Keratinocyte (primary cell): ENCODE measurements at regions not wholly inside any gene's neighbourhood (a gene's known extent, or its start where the extent isn't known, plus 50 kb on each side); places are given as distances from the start of the nearest gene placed in this dataset.

ENCODE experiments used
- DNase-seq: peaks from one replicate; pipeline ENCODE4 v3.0.0-alpha.2; 2011; ENCODE audit warnings: low read depth, missing footprints, low spot score
- FAIRE-seq: peaks from 2 replicates; lab custom pipeline; 2011; peaks lifted over from hg19 to GRCh38; lab: Jason Lieb, UNC
- H2AFZ ChIP-seq: 2 replicates; pipeline ENCODE4 v1.6.0; 2012; ENCODE audit warnings: low read length, control low read depth, inconsistent platforms; ENCODE audit not compliant: control insufficient read depth
- H3K27ac ChIP-seq: 2 replicates; pipeline ENCODE4 v1.5.1; 2011; ENCODE audit warnings: low read length; ENCODE audit not compliant: control insufficient read depth, insufficient read depth
- H3K27me3 ChIP-seq: 3 replicates; pipeline ENCODE4 v1.6.0; 2011; ENCODE audit warnings: low read length; ENCODE audit not compliant: control insufficient read depth, insufficient read depth; ENCODE audit errors: extremely low read depth
- H3K36me3 ChIP-seq, 2 experiments: 2 replicates in 1 of 2; 3 replicates in 1 of 2; pipeline ENCODE4 v1.5.1; 2011; ENCODE audit warnings: low read length in 2 of 2, mild to moderate bottlenecking in 1 of 2; ENCODE audit not compliant: control insufficient read depth in 2 of 2, insufficient read depth in 2 of 2; ENCODE audit errors: extremely low read depth in 1 of 2
- H3K4me1 ChIP-seq: 3 replicates; pipeline ENCODE4 v1.5.1; 2011; ENCODE audit warnings: low read length; ENCODE audit not compliant: control insufficient read depth, insufficient read depth; ENCODE audit errors: extremely low read depth
- H3K4me2 ChIP-seq: 3 replicates; pipeline ENCODE4 v1.6.0; 2011; ENCODE audit warnings: low read depth, low read length; ENCODE audit not compliant: control insufficient read depth, insufficient read depth; ENCODE audit errors: extremely low read depth
- H3K4me3 ChIP-seq, 3 experiments: fragments of 200-600 bp in 1 of 3; sonication (generic) in 1 of 3; 2 replicates in 2 of 3; 3 replicates in 1 of 3; pipeline ENCODE4 v1.5.1; 2011 to 2016; ENCODE audit warnings: low read length in 3 of 3, mild to moderate bottlenecking in 3 of 3, control low read depth in 2 of 3, inconsistent platforms in 1 of 3, low read depth in 1 of 3, mixed read lengths in 1 of 3, mixed run types in 1 of 3, moderate library complexity in 1 of 3; ENCODE audit not compliant: control insufficient read depth in 2 of 3, insufficient read depth in 2 of 3; ENCODE audit errors: extremely low read depth in 1 of 3
- H3K79me2 ChIP-seq: 2 replicates; pipeline ENCODE4 v1.6.0; 2012; ENCODE audit warnings: low read length; ENCODE audit not compliant: control insufficient read depth, insufficient read depth
- H3K9ac ChIP-seq: 3 replicates; pipeline ENCODE4 v1.6.0; 2011; ENCODE audit warnings: low read length; ENCODE audit not compliant: control insufficient read depth, insufficient read depth; ENCODE audit errors: extremely low read depth
- H3K9me1 ChIP-seq: 3 replicates; pipeline ENCODE4 v1.6.0; 2011; ENCODE audit warnings: low read length; ENCODE audit not compliant: control insufficient read depth, insufficient read depth; ENCODE audit errors: extremely low read depth
- H3K9me3 ChIP-seq: 2 replicates; pipeline ENCODE4 v1.5.1; 2012; ENCODE audit warnings: low read depth, low read length; ENCODE audit not compliant: control insufficient read depth
- H4K20me1 ChIP-seq: 3 replicates; pipeline ENCODE4 v1.6.0; 2011; ENCODE audit warnings: low read length; ENCODE audit not compliant: control insufficient read depth, insufficient read depth; ENCODE audit errors: extremely low read depth
- EZH2 ChIP-seq: IDR thresholded peaks from one replicate; pipeline ENCODE4 v1.6.1; 2012; ENCODE audit warnings: inconsistent platforms, mild to moderate bottlenecking, low read length, moderate library complexity
- dilution Hi-C: fragments of 300-500 bp; cut with MboI; formaldehyde crosslinking; loops from one replicate; pipeline ENCODE4 v1.7.0; 2020; ENCODE audit warnings: low sequenced_read_pairs; ENCODE audit not compliant: extremely low pct_ligation_motif_present
- TF ChIP-seq, protein P1 (sequence below), 3 experiments: IDR thresholded peaks in 1 of 3; conservative IDR thresholded peaks in 1 of 3; optimal IDR thresholded peaks in 1 of 3; 2 replicates in 2 of 3; 3 replicates in 1 of 3; pipeline versions ENCODE3 to v1.5.1; 2011; ENCODE audit warnings: low read length in 3 of 3, mild to moderate bottlenecking in 3 of 3, moderate library complexity in 2 of 3, control low read depth in 1 of 3, inconsistent platforms in 1 of 3; ENCODE audit not compliant: insufficient read depth in 2 of 3; ENCODE audit errors: extremely low read depth in 1 of 3

- no peak for TF ChIP-seq EZH2
- Histone ChIP-seq H3K4me3 (no peak overlapping the region), H3K4me1 (no peaks in the 10 kb centered on the region), H3K36me3 (no peaks in the 10 kb centered on the region), H3K27ac (no peak overlapping the region), H3K79me2 (no peaks in the 10 kb centered on the region), H3K27me3 (no peaks in the 10 kb centered on the region), H4K20me1 (no peaks in the 10 kb centered on the region), H3K9me1 (no peaks in the 10 kb centered on the region), H2AFZ (no peak overlapping the region), H3K9ac (no peak overlapping the region), H3K9me3 (peaks cover 2% of the 10 kb centered on the region), H3K4me2 (no peak overlapping the region)
- DNase-seq (no peak), FAIRE-seq (no peak)
- dilution Hi-C loops = no loop called here
Measured at GRCh38 chr2:5132281-5132680, 559.9 kb upstream of the SOX11 start.

DNA sequence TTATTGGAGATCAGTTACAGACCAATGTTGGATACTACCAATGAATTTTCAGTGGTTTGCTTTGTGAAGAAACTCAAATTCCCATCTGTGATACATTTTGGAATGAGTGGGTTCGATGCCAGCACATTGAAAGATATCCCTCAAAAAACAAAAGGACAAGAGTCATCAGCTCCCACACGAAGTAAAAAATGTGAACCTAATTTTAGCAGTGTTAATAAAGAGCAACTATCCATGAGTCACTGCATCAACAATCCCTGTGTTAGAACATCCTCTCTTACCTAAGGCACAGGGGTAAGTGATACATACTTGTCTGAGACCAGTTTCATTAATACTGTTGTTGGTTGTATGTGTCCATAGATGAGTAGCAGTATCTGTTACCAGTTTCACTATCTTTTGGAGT lies 551.8 kb upstream of the SOX11 start:
- Histone ChIP-seq H3K9me1 (no peaks in the 10 kb centered on the region), H3K4me3 (no peak overlapping the region), H3K27me3 (no peaks in the 10 kb centered on the region), H3K4me1 (no peaks in the 10 kb centered on the region), H3K27ac (no peak overlapping the region), H3K36me3 (no peaks in the 10 kb centered on the region), H3K9ac (no peak overlapping the region), H3K9me3 (no peaks in the 10 kb centered on the region), H4K20me1 (no peaks in the 10 kb centered on the region), H3K79me2 (no peaks in the 10 kb centered on the region), H2AFZ (no peak overlapping the region), H3K4me2 (no peak overlapping the region)
- dilution Hi-C loops = no loop called here
- DNase-seq = no peak
- TF ChIP-seq, protein P1, sequence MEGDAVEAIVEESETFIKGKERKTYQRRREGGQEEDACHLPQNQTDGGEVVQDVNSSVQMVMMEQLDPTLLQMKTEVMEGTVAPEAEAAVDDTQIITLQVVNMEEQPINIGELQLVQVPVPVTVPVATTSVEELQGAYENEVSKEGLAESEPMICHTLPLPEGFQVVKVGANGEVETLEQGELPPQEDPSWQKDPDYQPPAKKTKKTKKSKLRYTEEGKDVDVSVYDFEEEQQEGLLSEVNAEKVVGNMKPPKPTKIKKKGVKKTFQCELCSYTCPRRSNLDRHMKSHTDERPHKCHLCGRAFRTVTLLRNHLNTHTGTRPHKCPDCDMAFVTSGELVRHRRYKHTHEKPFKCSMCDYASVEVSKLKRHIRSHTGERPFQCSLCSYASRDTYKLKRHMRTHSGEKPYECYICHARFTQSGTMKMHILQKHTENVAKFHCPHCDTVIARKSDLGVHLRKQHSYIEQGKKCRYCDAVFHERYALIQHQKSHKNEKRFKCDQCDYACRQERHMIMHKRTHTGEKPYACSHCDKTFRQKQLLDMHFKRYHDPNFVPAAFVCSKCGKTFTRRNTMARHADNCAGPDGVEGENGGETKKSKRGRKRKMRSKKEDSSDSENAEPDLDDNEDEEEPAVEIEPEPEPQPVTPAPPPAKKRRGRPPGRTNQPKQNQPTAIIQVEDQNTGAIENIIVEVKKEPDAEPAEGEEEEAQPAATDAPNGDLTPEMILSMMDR (optimal IDR thresholded peaks at IDR 0.05 in 1 of 3, IDR thresholded peaks at IDR 0.05 in 1 of 3, conservative IDR thresholded peaks at IDR 0.05 in 1 of 3; ENCODE audit: extremely low read depth in 1 of 3, insufficient read depth in 2 of 3, low read length in 3 of 3) = no peak
- TF ChIP-seq EZH2 = no peak
- FAIRE-seq = peak; percentile 5

DNA sequence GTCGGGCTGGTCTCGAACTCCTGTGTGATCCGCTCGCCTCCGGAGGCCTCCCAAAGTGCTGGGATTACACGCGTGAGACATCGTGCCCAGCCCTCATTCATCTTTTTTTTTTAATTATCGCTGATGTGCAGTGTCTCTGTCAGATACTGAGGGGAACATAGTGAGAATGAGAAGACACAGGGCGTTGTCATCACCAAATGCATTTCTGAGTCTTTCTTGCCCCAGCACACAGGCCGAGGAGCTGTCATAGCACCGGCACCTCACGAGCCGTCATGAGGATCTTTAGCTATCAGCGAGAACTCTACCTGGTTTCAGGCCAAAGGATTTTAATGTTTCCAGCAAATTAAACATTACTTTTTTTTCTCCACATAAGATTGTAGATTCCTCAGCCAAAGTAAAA lies 548.0 kb upstream of the SOX11 start:
- no peak overlapping the region for H3K4me3 ChIP-seq
- no peaks in the 10 kb centered on the region for H3K9me1 ChIP-seq
- H3K9me3 ChIP-seq = no peaks in the 10 kb centered on the region
- no peak for TF ChIP-seq EZH2
- TF ChIP-seq, protein P1 (optimal IDR thresholded peaks at IDR 0.05 in 1 of 3, IDR thresholded peaks at IDR 0.05 in 1 of 3, conservative IDR thresholded peaks at IDR 0.05 in 1 of 3; ENCODE audit: extremely low read depth in 1 of 3, insufficient read depth in 2 of 3, low read length in 3 of 3) = no peak
- FAIRE-seq (no peak), DNase-seq (no peak)
- dilution Hi-C loops = no loop called here
- no peak overlapping the region for H2AFZ ChIP-seq
- H3K4me1 ChIP-seq = no peaks in the 10 kb centered on the region
- no peaks in the 10 kb centered on the region for H3K27me3 ChIP-seq
- H4K20me1 ChIP-seq = no peaks in the 10 kb centered on the region
- no peaks in the 10 kb centered on the region for H3K79me2 ChIP-seq
- H3K36me3 ChIP-seq = no peaks in the 10 kb centered on the region
- no peak overlapping the region for H3K27ac ChIP-seq
- H3K9ac ChIP-seq = no peak overlapping the region
- H3K4me2 ChIP-seq = no peak overlapping the region
